ENCODE measurements at regions not wholly inside any gene's neighbourhood (a gene's known extent, or its start where the extent isn't known, plus 50 kb on each side); places are given as distances from the start of the nearest gene placed in this dataset.
A peak's percentile ranks its signal among the peaks of the same experiment; 100 is the strongest.
"Not testable (repeated sequence)": the region's sequence is repeated elsewhere in the genome, so short reads cannot be mapped to it uniquely, and the experiment has no call there.

GRCh38 chr9:42414865-42415264 lies 231.4 kb downstream of the SPATA31A6 start:
- not testable (repeated sequence) for H3K9me3 Mint-ChIP-seq; DNase-seq (ENCODE audit: low spot score in 2 of 2); H3K27me3 Mint-ChIP-seq; ATAC-seq (ENCODE audit: low read depth); H3K36me3 Mint-ChIP-seq; H3K4me1 Mint-ChIP-seq; H3K4me3 Mint-ChIP-seq; H3K27ac Mint-ChIP-seq

GRCh38 chr9:42419652-42420051 lies 236.2 kb downstream of the SPATA31A6 start:
- H3K36me3 Mint-ChIP-seq; H3K4me3 Mint-ChIP-seq; H3K9me3 Mint-ChIP-seq; H3K27me3 Mint-ChIP-seq; H3K27ac Mint-ChIP-seq; ATAC-seq (ENCODE audit: low read depth); DNase-seq (ENCODE audit: low spot score in 2 of 2): not testable (repeated sequence)
- peaks cover 13% of the 10 kb centered on the region for H3K4me1 Mint-ChIP-seq

- H3K27ac Mint-ChIP-seq = peak overlapping the region; percentile 19
Measured at GRCh38 chr9:42420324-42420723, 236.9 kb downstream of the SPATA31A6 start.

GRCh38 chr9:42421630-42422029 lies 238.2 kb downstream of the SPATA31A6 start:
- not testable (repeated sequence) for H3K27ac Mint-ChIP-seq

More at GRCh38 chr9:42420324-42420723, 236.9 kb downstream of the SPATA31A6 start:
- DNase-seq (ENCODE audit: low spot score in 2 of 2) = peak in 1 of 2 donors; percentile 31
- not testable (repeated sequence) for H3K36me3 Mint-ChIP-seq, H3K9me3 Mint-ChIP-seq, H3K4me3 Mint-ChIP-seq, H3K27me3 Mint-ChIP-seq
- peak; percentile 90 for ATAC-seq (ENCODE audit: low read depth)
- peaks cover 13% of the 10 kb centered on the region for H3K4me1 Mint-ChIP-seq

GRCh38 chr9:42430674-42431615 lies 247.5 kb downstream of the SPATA31A6 start:
- not testable (repeated sequence) for H3K36me3 Mint-ChIP-seq; DNase-seq (ENCODE audit: low spot score in 2 of 2); H3K27me3 Mint-ChIP-seq; H3K9me3 Mint-ChIP-seq
- ATAC-seq (ENCODE audit: low read depth) = peak; percentile 31
- Mint-ChIP-seq H3K4me1 (peaks cover 34% of the 10 kb centered on the region), H3K4me3 (peak overlapping the region; percentile 63), H3K27ac (peak overlapping the region; percentile 88)

More at GRCh38 chr9:42421630-42422029, 238.2 kb downstream of the SPATA31A6 start:
- ATAC-seq (ENCODE audit: low read depth); H3K9me3 Mint-ChIP-seq; H3K36me3 Mint-ChIP-seq; H3K27me3 Mint-ChIP-seq; H3K4me3 Mint-ChIP-seq; DNase-seq (ENCODE audit: low spot score in 2 of 2): not testable (repeated sequence)
- H3K4me1 Mint-ChIP-seq = peaks cover 13% of the 10 kb centered on the region

GRCh38 chr9:42431616-42432010 lies 248.2 kb downstream of the SPATA31A6 start:
- not testable (repeated sequence) for H3K27me3 Mint-ChIP-seq; H3K36me3 Mint-ChIP-seq; ATAC-seq (ENCODE audit: low read depth); H3K4me3 Mint-ChIP-seq; DNase-seq (ENCODE audit: low spot score in 2 of 2); H3K9me3 Mint-ChIP-seq
- Mint-ChIP-seq H3K4me1 (peaks cover 35% of the 10 kb centered on the region), H3K27ac (peak overlapping the region; percentile 88)

- H3K36me3 Mint-ChIP-seq; ATAC-seq (ENCODE audit: low read depth); H3K9me3 Mint-ChIP-seq; H3K27me3 Mint-ChIP-seq; DNase-seq (ENCODE audit: low spot score in 2 of 2): not testable (repeated sequence)
- Mint-ChIP-seq H3K4me1 (peaks cover 31% of the 10 kb centered on the region), H3K4me3 (peak overlapping the region; percentile 52), H3K27ac (peak overlapping the region; percentile 92)
Measured at GRCh38 chr9:42434844-42435714, 251.6 kb downstream of the SPATA31A6 start.

- ATAC-seq (ENCODE audit: low read depth) = peak; percentile 51
Measured at GRCh38 chr9:42435715-42436342, 252.4 kb downstream of the SPATA31A6 start.

GRCh38 chr9:42437057-42437759 lies 253.7 kb downstream of the SPATA31A6 start:
- H3K9me3 Mint-ChIP-seq; H3K36me3 Mint-ChIP-seq; H3K27me3 Mint-ChIP-seq; DNase-seq (ENCODE audit: low spot score in 2 of 2): not testable (repeated sequence)
- Mint-ChIP-seq H3K4me1 (peaks cover 23% of the 10 kb centered on the region), H3K4me3 (peak overlapping the region; percentile 83), H3K27ac (peak overlapping the region; percentile 92)
- ATAC-seq (ENCODE audit: low read depth) = peak; percentile 73

More at GRCh38 chr9:42435715-42436342, 252.4 kb downstream of the SPATA31A6 start:
- H3K36me3 Mint-ChIP-seq; H3K27me3 Mint-ChIP-seq; DNase-seq (ENCODE audit: low spot score in 2 of 2); H3K9me3 Mint-ChIP-seq: not testable (repeated sequence)
- peaks cover 31% of the 10 kb centered on the region for H3K4me1 Mint-ChIP-seq
- H3K4me3 Mint-ChIP-seq = peak overlapping the region; percentile 83
- peak overlapping the region; percentile 92 for H3K27ac Mint-ChIP-seq

GRCh38 chr9:42442680-42443079 lies 259.2 kb downstream of the SPATA31A6 start:
- peak overlapping the region; percentile 98 for H3K27ac Mint-ChIP-seq
- not testable (repeated sequence) for DNase-seq (ENCODE audit: low spot score in 2 of 2); H3K36me3 Mint-ChIP-seq; H3K9me3 Mint-ChIP-seq; H3K27me3 Mint-ChIP-seq; H3K4me3 Mint-ChIP-seq; ATAC-seq (ENCODE audit: low read depth)
- H3K4me1 Mint-ChIP-seq = peaks cover 15% of the 10 kb centered on the region

- H3K4me3 Mint-ChIP-seq, H3K27me3 Mint-ChIP-seq, H3K36me3 Mint-ChIP-seq, H3K9me3 Mint-ChIP-seq: not testable (repeated sequence)
- ATAC-seq (ENCODE audit: low read depth) (peak; percentile 97), DNase-seq (ENCODE audit: low spot score in 2 of 2) (peak in 1 of 2 donors; percentile 74)
- peak overlapping the region; percentile 98 for H3K27ac Mint-ChIP-seq
- peaks cover 15% of the 10 kb centered on the region for H3K4me1 Mint-ChIP-seq
Measured at GRCh38 chr9:42443414-42443813, 260.0 kb downstream of the SPATA31A6 start.

- not testable (repeated sequence) for DNase-seq (ENCODE audit: low spot score in 2 of 2); H3K4me1 Mint-ChIP-seq; H3K27me3 Mint-ChIP-seq; H3K9me3 Mint-ChIP-seq; ATAC-seq (ENCODE audit: low read depth); H3K27ac Mint-ChIP-seq; H3K36me3 Mint-ChIP-seq; H3K4me3 Mint-ChIP-seq
Measured at GRCh38 chr9:42461436-42461835, 278.0 kb downstream of the SPATA31A6 start.

GRCh38 chr9:42461863-42462262 lies 278.4 kb downstream of the SPATA31A6 start:
- H3K27ac Mint-ChIP-seq; DNase-seq (ENCODE audit: low spot score in 2 of 2): not testable (repeated sequence)

More at GRCh38 chr9:42461863-42462262, 278.4 kb downstream of the SPATA31A6 start:
- not testable (repeated sequence) for H3K9me3 Mint-ChIP-seq; ATAC-seq (ENCODE audit: low read depth); H3K27me3 Mint-ChIP-seq; H3K4me1 Mint-ChIP-seq; H3K4me3 Mint-ChIP-seq; H3K36me3 Mint-ChIP-seq
